Caco-2 (cell line): ENCODE measurements at regions not wholly inside any gene's neighbourhood (a gene's known extent, or its start where the extent isn't known, plus 50 kb on each side); places are given as distances from the start of the nearest gene placed in this dataset.
A peak's percentile ranks its signal among the peaks of the same experiment; 100 is the strongest.

Source experiments
- BruUV-seq: library from RNA; stranded (reverse); fragments of 400-500 nt; replicated peaks from 2 replicates; lab custom pipeline; 2021; lab: Mats Ljungman, UMichigan
- CTCF ChIA-PET: fragments of 300-600 bp; sonication (Branson Sonifier 250); formaldehyde crosslinking; loops from one replicate; lab custom pipeline; 2022; ENCODE audit warnings: antibody characterized with exemption; lab: Charles Lee
- POLR2A ChIA-PET: fragments of 300-600 bp; sonication (Branson Sonifier 250); formaldehyde crosslinking; loops from one replicate; lab custom pipeline; 2022; ENCODE audit warnings: antibody characterized with exemption; lab: Charles Lee
- DNase-seq, 2 experiments: peaks; one replicate each; pipeline versions ENCODE4 v3.0.0 to v3.0.0-alpha.2; 2020 to 2022
- H3K27me3 ChIP-seq: replicated peaks from 2 replicates; pipeline ENCODE4 v1.6.0; 2011; ENCODE audit warnings: low read length; ENCODE audit not compliant: control insufficient read depth, insufficient read depth
- H3K36me3 ChIP-seq: 2 replicates; pipeline ENCODE4 v1.5.1; 2011; ENCODE audit warnings: low read length; ENCODE audit not compliant: control insufficient read depth, insufficient read depth
- H3K4me1 ChIP-seq: fragments of 250-450 bp; sonication (Bioruptor Pico); 2 replicates; pipeline ENCODE4 v1.5.1; 2020; ENCODE audit warnings: mild to moderate bottlenecking
- H3K4me3 ChIP-seq: 2 replicates; pipeline ENCODE4 v1.5.1; 2011; ENCODE audit warnings: low read depth, mild to moderate bottlenecking, control low read depth, low read length
- H3K9me3 ChIP-seq: fragments of 250-450 bp; sonication (Bioruptor Pico); 2 replicates; pipeline ENCODE4 v1.5.1; 2020; ENCODE audit warnings: mild to moderate bottlenecking, moderate library complexity
- H3K27ac Mint-ChIP-seq: one replicate; pipeline ENCODE4 v1.8.0; 2022; ENCODE audit warnings: mixed read lengths; ENCODE audit not compliant: unreplicated experiment
- H3K27me3 Mint-ChIP-seq: one replicate; pipeline ENCODE4 v1.8.0; 2022; ENCODE audit warnings: mixed read lengths; ENCODE audit not compliant: insufficient read depth, unreplicated experiment
- H3K36me3 Mint-ChIP-seq: one replicate; pipeline ENCODE4 v1.8.0; 2022; ENCODE audit warnings: mild to moderate bottlenecking, mixed read lengths; ENCODE audit not compliant: insufficient read depth, unreplicated experiment
- H3K4me1 Mint-ChIP-seq: one replicate; pipeline ENCODE4 v1.8.0; 2022; ENCODE audit warnings: low read depth, mixed read lengths; ENCODE audit not compliant: unreplicated experiment
- H3K4me3 Mint-ChIP-seq: one replicate; pipeline ENCODE4 v1.8.0; 2022; ENCODE audit warnings: mild to moderate bottlenecking, moderate library complexity, mixed read lengths; ENCODE audit not compliant: unreplicated experiment
- H3K9me3 Mint-ChIP-seq: one replicate; pipeline ENCODE4 v1.8.0; 2022; ENCODE audit warnings: mixed read lengths; ENCODE audit not compliant: unreplicated experiment
- intact Hi-C: fragments of 100-400 bp; cut with micrococcal nuclease; formaldehyde crosslinking; loops from one replicate; pipeline ENCODE4 v1.10.0; 2022; ENCODE audit not compliant: unreplicated experiment
- TF ChIP-seq, protein P1 (sequence below), 2 experiments: fragments of 200-600 bp in 1 of 2; IDR thresholded peaks; 1 replicate in 1 of 2; 2 replicates in 1 of 2; pipeline versions ENCODE4 v1.5.1 to v1.8.0; 2011 to 2022; ENCODE audit warnings: antibody characterized with exemption in 1 of 2, control low read depth in 1 of 2, inconsistent platforms in 1 of 2, low read depth in 1 of 2, low read length in 1 of 2, mild to moderate bottlenecking in 1 of 2, moderate library complexity in 1 of 2; ENCODE audit not compliant: insufficient read depth in 1 of 2, severe bottlenecking in 1 of 2, unreplicated experiment in 1 of 2

DNA sequence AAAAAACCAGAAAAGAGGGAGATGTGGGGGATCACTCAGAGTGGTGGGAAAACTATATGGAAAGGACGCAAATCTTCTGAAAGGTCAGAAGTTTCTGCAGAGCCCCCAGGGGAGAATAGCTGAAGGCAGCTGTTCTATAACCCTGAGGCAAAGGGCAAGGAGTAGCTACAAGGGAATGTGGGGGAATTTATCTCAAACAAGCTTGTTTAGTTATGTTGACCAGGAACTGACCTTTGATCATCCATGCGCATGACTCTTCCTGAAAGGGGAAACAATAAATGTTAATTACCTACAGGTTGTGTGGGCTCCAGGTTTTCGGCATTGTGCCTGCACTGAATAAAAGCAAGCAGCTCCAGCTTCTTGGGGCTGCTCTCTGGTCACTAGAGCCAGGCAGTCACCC lies 968.5 kb downstream of the AACS start:
- Histone ChIP-seq H3K4me1 (peaks cover 32% of the 10 kb centered on the region), H3K27me3 (no peaks in the 10 kb centered on the region), H3K36me3 (no peaks in the 10 kb centered on the region), H3K9me3 (peaks cover 3% of the 10 kb centered on the region; the same call in 1 of the 2 replicates), H3K4me3 (no peak overlapping the region)
- Mint-ChIP-seq H3K27ac (no peak overlapping the region), H3K27me3 (no peaks in the 10 kb centered on the region), H3K36me3 (no peaks in the 10 kb centered on the region), H3K4me1 (peaks cover 7% of the 10 kb centered on the region), H3K4me3 (no peak overlapping the region), H3K9me3 (peaks cover 34% of the 10 kb centered on the region)
- peak; percentile 10 to 50 for DNase-seq
- CTCF ChIA-PET: no interaction called here
- TF ChIP-seq, protein P1, sequence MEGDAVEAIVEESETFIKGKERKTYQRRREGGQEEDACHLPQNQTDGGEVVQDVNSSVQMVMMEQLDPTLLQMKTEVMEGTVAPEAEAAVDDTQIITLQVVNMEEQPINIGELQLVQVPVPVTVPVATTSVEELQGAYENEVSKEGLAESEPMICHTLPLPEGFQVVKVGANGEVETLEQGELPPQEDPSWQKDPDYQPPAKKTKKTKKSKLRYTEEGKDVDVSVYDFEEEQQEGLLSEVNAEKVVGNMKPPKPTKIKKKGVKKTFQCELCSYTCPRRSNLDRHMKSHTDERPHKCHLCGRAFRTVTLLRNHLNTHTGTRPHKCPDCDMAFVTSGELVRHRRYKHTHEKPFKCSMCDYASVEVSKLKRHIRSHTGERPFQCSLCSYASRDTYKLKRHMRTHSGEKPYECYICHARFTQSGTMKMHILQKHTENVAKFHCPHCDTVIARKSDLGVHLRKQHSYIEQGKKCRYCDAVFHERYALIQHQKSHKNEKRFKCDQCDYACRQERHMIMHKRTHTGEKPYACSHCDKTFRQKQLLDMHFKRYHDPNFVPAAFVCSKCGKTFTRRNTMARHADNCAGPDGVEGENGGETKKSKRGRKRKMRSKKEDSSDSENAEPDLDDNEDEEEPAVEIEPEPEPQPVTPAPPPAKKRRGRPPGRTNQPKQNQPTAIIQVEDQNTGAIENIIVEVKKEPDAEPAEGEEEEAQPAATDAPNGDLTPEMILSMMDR (IDR thresholded peaks at IDR 0.05; ENCODE audit: insufficient read depth in 1 of 2, low read depth in 1 of 2, low read length in 1 of 2, severe bottlenecking in 1 of 2, unreplicated experiment in 1 of 2): no peak
- POLR2A ChIA-PET: no interaction called here
- intact Hi-C loops: no loop called here
- BruUV-seq: no TSS peak

DNA sequence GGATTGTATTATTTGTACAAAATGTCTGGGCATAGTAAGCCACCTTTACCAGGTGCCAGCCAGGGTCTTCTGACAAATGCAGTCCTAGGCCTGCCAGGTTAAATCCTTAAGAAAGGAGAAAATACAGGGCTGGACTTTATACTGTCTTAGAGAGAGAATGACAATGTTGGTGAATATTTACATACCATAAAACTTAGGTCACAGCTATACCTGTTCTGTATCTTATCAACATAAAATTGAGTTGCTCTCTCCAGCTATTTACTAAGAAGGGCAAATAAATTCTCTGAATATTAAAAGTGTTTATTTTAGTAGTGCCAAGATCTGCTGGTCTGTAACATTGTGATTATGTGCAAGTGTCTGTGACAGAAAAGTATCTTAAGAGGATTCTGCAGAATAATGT lies 971.1 kb downstream of the AACS start:
- H3K4me1 ChIP-seq: peaks cover 32% of the 10 kb centered on the region
- TF ChIP-seq, protein P1 (IDR thresholded peaks at IDR 0.05; ENCODE audit: insufficient read depth in 1 of 2, low read depth in 1 of 2, low read length in 1 of 2, severe bottlenecking in 1 of 2, unreplicated experiment in 1 of 2): no peak
- peaks cover 7% of the 10 kb centered on the region for H3K4me1 Mint-ChIP-seq
- no TSS peak for BruUV-seq
- no peaks in the 10 kb centered on the region for H3K27me3 Mint-ChIP-seq
- H3K4me3 ChIP-seq: no peak overlapping the region
- no peaks in the 10 kb centered on the region for H3K36me3 ChIP-seq
- ChIA-PET POLR2A (no interaction called here), CTCF (no interaction called here)
- DNase-seq: no peak
- no peak overlapping the region for H3K27ac Mint-ChIP-seq
- H3K36me3 Mint-ChIP-seq: no peaks in the 10 kb centered on the region
- no peaks in the 10 kb centered on the region for H3K27me3 ChIP-seq
- peaks cover 3% of the 10 kb centered on the region; the same call in 1 of the 2 replicates for H3K9me3 ChIP-seq
- peaks cover 29% of the 10 kb centered on the region for H3K9me3 Mint-ChIP-seq
- intact Hi-C loops: no loop called here
- no peak overlapping the region for H3K4me3 Mint-ChIP-seq

DNA sequence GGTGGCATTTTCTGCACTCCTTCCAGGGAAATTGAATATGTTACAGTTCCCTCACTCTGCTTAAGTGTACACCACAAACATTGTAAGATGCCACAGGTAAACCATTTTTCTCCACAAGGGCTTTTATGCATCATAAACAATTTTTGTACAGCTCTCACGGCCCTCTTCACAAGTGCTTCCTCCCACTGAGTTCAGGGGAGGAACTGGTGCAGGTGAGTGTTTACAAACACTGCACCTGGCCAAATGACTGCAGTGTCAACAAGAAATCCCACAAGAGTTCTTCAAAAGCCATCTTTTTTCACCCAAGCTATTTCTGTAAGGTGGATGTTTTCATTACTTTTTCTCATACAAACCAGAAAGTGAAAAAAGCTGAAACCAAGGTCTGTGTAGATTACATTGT lies 973.2 kb downstream of the AACS start:
- Histone ChIP-seq H3K4me1 (peaks cover 25% of the 10 kb centered on the region), H3K27me3 (no peaks in the 10 kb centered on the region), H3K9me3 (0 out of 2 replicates have a peak, but pooled peaks cover 2% of the 10 kb centered on the region), H3K4me3 (no peak overlapping the region), H3K36me3 (no peaks in the 10 kb centered on the region)
- Mint-ChIP-seq H3K27me3 (no peaks in the 10 kb centered on the region), H3K27ac (no peak overlapping the region), H3K4me3 (no peak overlapping the region), H3K4me1 (peaks cover 4% of the 10 kb centered on the region), H3K36me3 (no peaks in the 10 kb centered on the region), H3K9me3 (peaks cover 25% of the 10 kb centered on the region)
- TF ChIP-seq, protein P1 (IDR thresholded peaks at IDR 0.05; ENCODE audit: insufficient read depth in 1 of 2, low read depth in 1 of 2, low read length in 1 of 2, severe bottlenecking in 1 of 2, unreplicated experiment in 1 of 2): no peak
- no peak for DNase-seq
- POLR2A ChIA-PET: no interaction called here
- CTCF ChIA-PET: no interaction called here
- intact Hi-C loops: no loop called here
- BruUV-seq: no TSS peak
